ENCODE measurements at regions not wholly inside any gene's neighbourhood (a gene's known extent, or its start where the extent isn't known, plus 50 kb on each side); places are given as distances from the start of the nearest gene placed in this dataset.

GRCh38 chr6:105803442-105803841 lies 282.7 kb upstream of the PRDM1 start:
- POLR2A ChIA-PET: no interaction called here
- 2% methylated on average over 2 of the region's 2 CpGs for WGBS (ENCODE audit: low lambda C conversion rate)
- no peak for FAIRE-seq

More at GRCh38 chr6:105803442-105803841, 282.7 kb upstream of the PRDM1 start:
- Histone ChIP-seq H3K27me3 (ENCODE audit: control insufficient read depth in 1 of 2, insufficient read depth in 2 of 2, low read length in 2 of 2) (no peaks in the 10 kb centered on the region), H2AFZ (ENCODE audit: low read length) (no peak overlapping the region), H3K4me3 (replicated peaks in 1 of 3; ENCODE audit: insufficient read depth in 1 of 3, low read depth in 2 of 3, low read length in 3 of 3) (no peak overlapping the region), H4K20me1 (ENCODE audit: insufficient read depth, low read length) (no peaks in the 10 kb centered on the region), H3K4me1 (ENCODE audit: insufficient read depth, low read length) (no peaks in the 10 kb centered on the region), H3K36me3 (replicated peaks in 1 of 2; ENCODE audit: control insufficient read depth in 1 of 2, insufficient read depth in 2 of 2, low read length in 2 of 2) (no peaks in the 10 kb centered on the region), H3K79me2 (ENCODE audit: insufficient read depth, low read length) (no peaks in the 10 kb centered on the region), H3K9me3 (ENCODE audit: low read length) (no peaks in the 10 kb centered on the region), H3K4me2 (ENCODE audit: low read depth, low read length) (no peak overlapping the region), H3K27ac (ENCODE audit: extremely low read length, insufficient read depth, low read length) (no peak overlapping the region), H3K9ac (ENCODE audit: insufficient read depth, low read depth, low read length) (no peak overlapping the region)
- DNase-seq (ENCODE audit: low spot score) (no peak), ATAC-seq (no peak)
- no TSS peak for BruUV-seq (replicated peaks)
- CTCF ChIA-PET (ENCODE audit: low intra/inter-chr PET ratio, low total read pairs): no interaction called here
- in situ Hi-C loops (cut with HindIII; ENCODE audit: extremely low pct_ligation_motif_present, low pct_unique_long_range_greater_than_20kb) (no loop called here), intact Hi-C loops (cut with micrococcal nuclease; ENCODE audit: unreplicated experiment) (no loop called here)
- TF ChIP-seq ZNF414 (CRISPR knock-in tag; IDR thresholded peaks at IDR 0.05) (no peak), MIER2 (CRISPR knock-in tag; IDR thresholded peaks at IDR 0.05) (no peak), ZNF292 (CRISPR knock-in tag; IDR thresholded peaks at IDR 0.05; ENCODE audit: borderline replicate concordance, low read depth) (no peak), ZBTB39 (CRISPR knock-in tag; IDR thresholded peaks at IDR 0.05) (no peak), MAF1 (CRISPR knock-in tag; IDR thresholded peaks at IDR 0.05; ENCODE audit: borderline replicate concordance) (no peak), RAD21 (CRISPR knock-in tag; IDR thresholded peaks at IDR 0.05) (no peak), ZNF670 (CRISPR knock-in tag; IDR thresholded peaks at IDR 0.05; ENCODE audit: borderline replicate concordance) (no peak), ZNF546 (CRISPR knock-in tag; conservative IDR thresholded peaks at IDR 0.05) (no peak), NFRKB (IDR thresholded peaks at IDR 0.05) (no peak), ZSCAN30 (CRISPR knock-in tag; IDR thresholded peaks at IDR 0.05) (no peak), ZSCAN9 (CRISPR knock-in tag; IDR thresholded peaks at IDR 0.05; ENCODE audit: borderline replicate concordance) (no peak), BCLAF1 (IDR thresholded peaks at IDR 0.05) (no peak)
